CD14-positive monocyte (primary cell): ENCODE measurements at regions not wholly inside any gene's neighbourhood (a gene's known extent, or its start where the extent isn't known, plus 50 kb on each side); places are given as distances from the start of the nearest gene placed in this dataset.

ENCODE experiments used
- DNase-seq, 3 donors: peaks; one replicate each; pipeline ENCODE4 v3.0.0-alpha.2; 2011 to 2022
- H2AFZ ChIP-seq: 2 replicates; pipeline ENCODE4 v1.6.0; 2012; ENCODE audit warnings: mild to moderate bottlenecking, low read depth, low read length, inconsistent platforms; ENCODE audit not compliant: insufficient read depth, poor library complexity, severe bottlenecking
- H3K27ac ChIP-seq, 2 donors: 1 replicate in 1 of 2; 2 replicates in 1 of 2; pipeline ENCODE4 v1.5.1; 2012 to 2013; ENCODE audit warnings: low read length in 2 of 2, control low read depth in 1 of 2, inconsistent platforms in 1 of 2, low read depth in 1 of 2, mild to moderate bottlenecking in 1 of 2
- H3K27me3 ChIP-seq, 2 donors: one replicate each; pipeline versions ENCODE4 v1.6.0 to v1.6.1; 2011 to 2013; ENCODE audit warnings: low read length in 2 of 2; ENCODE audit not compliant: control insufficient read depth in 2 of 2, insufficient read depth in 2 of 2
- H3K36me3 ChIP-seq, 2 donors: replicated peaks in 1 of 2; 1 replicate in 1 of 2; 2 replicates in 1 of 2; pipeline versions ENCODE4 v1.5.1 to v1.6.1; 2012 to 2013; ENCODE audit warnings: low read length in 2 of 2, control low read depth in 1 of 2, inconsistent platforms in 1 of 2, mild to moderate bottlenecking in 1 of 2; ENCODE audit not compliant: insufficient read depth in 2 of 2, control insufficient read depth in 1 of 2
- H3K4me1 ChIP-seq, 2 donors: 1 replicate in 1 of 2; 2 replicates in 1 of 2; pipeline versions ENCODE4 v1.5.1 to v1.6.1; 2012 to 2013; ENCODE audit warnings: low read length in 2 of 2, control low read depth in 1 of 2, inconsistent platforms in 1 of 2, mild to moderate bottlenecking in 1 of 2, moderate library complexity in 1 of 2; ENCODE audit not compliant: insufficient read depth in 2 of 2, control insufficient read depth in 1 of 2
- H3K4me2 ChIP-seq: replicated peaks from 2 replicates; pipeline ENCODE3; 2012; ENCODE audit warnings: low read length, moderate library complexity, mild to moderate bottlenecking; ENCODE audit not compliant: poor library complexity, severe bottlenecking; ENCODE audit errors: extremely low read depth
- H3K4me3 ChIP-seq, 3 experiments: fragments of 200-600 bp in 1 of 3; sonication (generic) in 1 of 3; replicated peaks in 1 of 3; 1 replicate in 2 of 3; 2 replicates in 1 of 3; pipeline ENCODE4 v1.5.1; 2011 to 2013; ENCODE audit warnings: low read length in 3 of 3, mild to moderate bottlenecking in 3 of 3, control low read depth in 2 of 3, low read depth in 2 of 3, inconsistent platforms in 1 of 3, moderate library complexity in 1 of 3
- H3K79me2 ChIP-seq: 2 replicates; pipeline ENCODE4 v1.6.0; 2012; ENCODE audit warnings: mild to moderate bottlenecking, control low read depth, inconsistent platforms, low read length, moderate library complexity; ENCODE audit not compliant: insufficient read depth
- H3K9ac ChIP-seq: 2 replicates; pipeline ENCODE4 v1.6.0; 2017; ENCODE audit warnings: low read length, mild to moderate bottlenecking; ENCODE audit not compliant: insufficient read depth, poor library complexity, severe bottlenecking
- H3K9me3 ChIP-seq, 2 donors: replicated peaks in 1 of 2; 1 replicate in 1 of 2; 2 replicates in 1 of 2; pipeline versions ENCODE4 v1.5.1 to v1.6.1; 2012 to 2013; ENCODE audit warnings: low read length in 2 of 2, control low read depth in 1 of 2; ENCODE audit not compliant: control insufficient read depth in 1 of 2, insufficient read depth in 1 of 2
- H4K20me1 ChIP-seq: 2 replicates; pipeline ENCODE4 v1.6.0; 2012; ENCODE audit warnings: mild to moderate bottlenecking, low read length, control low read depth, moderate library complexity; ENCODE audit not compliant: insufficient read depth
- H3K27ac Mint-ChIP-seq, 7 donors: one replicate each; pipeline ENCODE4 v1.8.0; 2020; ENCODE audit warnings: mild to moderate bottlenecking in 7 of 7, mixed read lengths in 7 of 7, moderate library complexity in 6 of 7, inconsistent platforms in 2 of 7
- H3K27me3 Mint-ChIP-seq, 3 donors: one replicate each; pipeline ENCODE4 v1.8.0; 2021 to 2022; ENCODE audit warnings: low read depth in 3 of 3, mild to moderate bottlenecking in 3 of 3, mixed read lengths in 3 of 3, moderate library complexity in 3 of 3, inconsistent platforms in 1 of 3
- H3K36me3 Mint-ChIP-seq, 2 donors: one replicate each; pipeline ENCODE4 v1.8.0; 2020; ENCODE audit warnings: mixed read lengths in 2 of 2, inconsistent platforms in 1 of 2, mild to moderate bottlenecking in 1 of 2
- H3K4me1 Mint-ChIP-seq: one replicate; pipeline ENCODE4 v1.8.0; 2020; ENCODE audit warnings: mild to moderate bottlenecking, mixed read lengths
- H3K4me3 Mint-ChIP-seq, 2 donors: one replicate each; pipeline ENCODE4 v1.8.0; 2020; ENCODE audit warnings: mild to moderate bottlenecking in 2 of 2, mixed read lengths in 2 of 2, moderate library complexity in 1 of 2
- H3K9me3 Mint-ChIP-seq, 7 donors: one replicate each; pipeline ENCODE4 v1.8.0; 2020 to 2022; ENCODE audit warnings: mixed read lengths in 7 of 7, mild to moderate bottlenecking in 6 of 7, moderate library complexity in 6 of 7, inconsistent platforms in 2 of 7
- WGBS: methylation state at CpG from one replicate; pipeline ENCODE4 v1.1.5; 2013; ENCODE audit warnings: missing lambda C conversion rate; ENCODE audit not compliant: insufficient coverage; 5-methylcytosine and 5-hydroxymethylcytosine counted together
- intact Hi-C, 2 donors: fragments of 100-400 bp; cut with micrococcal nuclease; formaldehyde crosslinking; loops; one replicate each; pipeline versions ENCODE4 v1.15.0 to v1.15.1; 2023
- TF ChIP-seq, protein P1 (sequence below): fragments of 200-600 bp; IDR thresholded peaks from one replicate; pipeline ENCODE4 v1.8.0; 2022; ENCODE audit warnings: antibody characterized with exemption, mild to moderate bottlenecking

DNA sequence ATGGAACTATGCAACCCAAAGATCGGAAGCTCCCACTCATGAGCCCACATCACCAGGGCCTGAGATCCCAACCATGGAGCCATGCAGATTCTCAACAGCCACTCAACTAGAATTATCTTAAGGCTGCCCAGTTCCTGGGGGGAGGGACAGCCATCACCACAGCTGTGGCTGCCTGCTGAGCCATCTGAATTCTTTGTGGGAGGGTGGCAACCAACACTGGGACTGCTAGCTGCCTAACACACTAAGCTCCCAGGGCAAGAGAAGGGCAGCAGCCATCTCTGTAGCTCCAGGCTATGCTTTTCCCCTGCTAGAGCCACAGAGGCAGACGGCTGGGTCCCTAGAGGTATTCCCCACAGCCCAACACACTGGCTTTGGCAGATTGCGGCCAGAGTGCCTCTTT is 251.3 kb upstream of the GRAMD2B start:
- 100% methylated on average over 2 of the region's 3 CpGs for WGBS
- Mint-ChIP-seq H3K4me1 (no peaks in the 10 kb centered on the region), H3K36me3 (no peaks in the 10 kb centered on the region), H3K27ac (no peak overlapping the region), H3K27me3 (no peaks in the 10 kb centered on the region), H3K4me3 (no peak overlapping the region), H3K9me3 (peaks cover 22 to 32% (median 27%) of the 10 kb centered on the region in 7 donors)
- H4K20me1 ChIP-seq, result no peaks in the 10 kb centered on the region
- H3K27ac ChIP-seq, result no peak overlapping the region
- H3K9me3 ChIP-seq, result peaks cover 33 to 46% of the 10 kb centered on the region in 2 donors
- DNase-seq, result no peak
- intact Hi-C loops, result no loop called here
- H3K4me3 ChIP-seq, result no peak overlapping the region
- no peaks in the 10 kb centered on the region for H3K4me1 ChIP-seq
- TF ChIP-seq, protein P1, sequence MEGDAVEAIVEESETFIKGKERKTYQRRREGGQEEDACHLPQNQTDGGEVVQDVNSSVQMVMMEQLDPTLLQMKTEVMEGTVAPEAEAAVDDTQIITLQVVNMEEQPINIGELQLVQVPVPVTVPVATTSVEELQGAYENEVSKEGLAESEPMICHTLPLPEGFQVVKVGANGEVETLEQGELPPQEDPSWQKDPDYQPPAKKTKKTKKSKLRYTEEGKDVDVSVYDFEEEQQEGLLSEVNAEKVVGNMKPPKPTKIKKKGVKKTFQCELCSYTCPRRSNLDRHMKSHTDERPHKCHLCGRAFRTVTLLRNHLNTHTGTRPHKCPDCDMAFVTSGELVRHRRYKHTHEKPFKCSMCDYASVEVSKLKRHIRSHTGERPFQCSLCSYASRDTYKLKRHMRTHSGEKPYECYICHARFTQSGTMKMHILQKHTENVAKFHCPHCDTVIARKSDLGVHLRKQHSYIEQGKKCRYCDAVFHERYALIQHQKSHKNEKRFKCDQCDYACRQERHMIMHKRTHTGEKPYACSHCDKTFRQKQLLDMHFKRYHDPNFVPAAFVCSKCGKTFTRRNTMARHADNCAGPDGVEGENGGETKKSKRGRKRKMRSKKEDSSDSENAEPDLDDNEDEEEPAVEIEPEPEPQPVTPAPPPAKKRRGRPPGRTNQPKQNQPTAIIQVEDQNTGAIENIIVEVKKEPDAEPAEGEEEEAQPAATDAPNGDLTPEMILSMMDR, result no peak
- H2AFZ ChIP-seq, result no peak overlapping the region
- no peak overlapping the region for H3K4me2 ChIP-seq
- H3K36me3 ChIP-seq, result no peaks in the 10 kb centered on the region
- H3K9ac ChIP-seq, result no peak overlapping the region
- no peaks in the 10 kb centered on the region for H3K79me2 ChIP-seq
- no peaks in the 10 kb centered on the region for H3K27me3 ChIP-seq

DNA sequence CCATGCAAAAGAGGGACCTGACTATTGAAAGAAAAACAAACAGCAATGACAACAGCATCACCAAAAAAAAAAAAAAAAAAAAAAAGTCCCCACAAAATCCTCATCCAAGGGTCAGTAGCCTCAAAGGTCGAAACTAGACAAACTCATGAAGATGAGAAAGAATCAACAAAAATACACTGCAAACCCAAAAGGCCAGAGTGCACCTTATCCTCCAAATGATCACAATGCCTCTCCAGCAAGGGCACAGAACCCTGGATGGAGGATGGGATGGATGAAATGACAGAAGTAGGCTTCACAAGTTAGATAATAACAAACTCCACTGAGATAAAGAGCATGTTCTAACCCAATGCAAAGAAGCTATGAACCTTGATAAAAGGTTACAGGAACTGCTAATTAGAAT is 250.4 kb upstream of the GRAMD2B start:
- intact Hi-C loops, result no loop called here
- Histone ChIP-seq H4K20me1 (no peaks in the 10 kb centered on the region), H3K36me3 (no peaks in the 10 kb centered on the region), H2AFZ (no peak overlapping the region), H3K4me1 (no peaks in the 10 kb centered on the region), H3K27ac (no peak overlapping the region), H3K4me2 (no peak overlapping the region), H3K9me3 (peaks cover 27 to 37% of the 10 kb centered on the region in 2 donors), H3K27me3 (no peaks in the 10 kb centered on the region), H3K4me3 (no peak overlapping the region), H3K79me2 (no peaks in the 10 kb centered on the region), H3K9ac (no peak overlapping the region)
- no peaks in the 10 kb centered on the region for H3K36me3 Mint-ChIP-seq
- H3K4me1 Mint-ChIP-seq, result no peaks in the 10 kb centered on the region
- no peak for DNase-seq
- peaks cover 0 to 2% (median 0%) of the 10 kb centered on the region in 3 donors for H3K27me3 Mint-ChIP-seq
- H3K27ac Mint-ChIP-seq, result no peak overlapping the region
- H3K9me3 Mint-ChIP-seq, result peaks cover 17 to 25% (median 21%) of the 10 kb centered on the region in 7 donors
- no peak overlapping the region for H3K4me3 Mint-ChIP-seq
- TF ChIP-seq, protein P1, result no peak
- WGBS, result no CpG with 5 or more reads among the region's 1 CpG
